ENCODE measurements at regions not wholly inside any gene's neighbourhood (a gene's known extent, or its start where the extent isn't known, plus 50 kb on each side); places are given as distances from the start of the nearest gene placed in this dataset.

GRCh38 chr3:124572851-124573405 is 157.3 kb upstream of the UMPS start:
- H3K79me2 ChIP-seq (ENCODE audit: insufficient read depth, low read length) = no peaks in the 10 kb centered on the region
- no peaks in the 10 kb centered on the region for H3K36me3 ChIP-seq (ENCODE audit: insufficient read depth, low read length)
- H3K4me2 ChIP-seq (ENCODE audit: low read length) = no peak overlapping the region
- no peaks in the 10 kb centered on the region for H3K9me3 ChIP-seq (ENCODE audit: low read length)
- H3K27ac ChIP-seq (ENCODE audit: low read depth, low read length, poor library complexity, severe bottlenecking) = no peak overlapping the region
- no peak overlapping the region for H2AFZ ChIP-seq (ENCODE audit: low read length)
- no peak overlapping the region for H3K4me3 ChIP-seq (ENCODE audit: low read depth, low read length, poor library complexity, severe bottlenecking)
- no peaks in the 10 kb centered on the region for H3K4me1 ChIP-seq (ENCODE audit: insufficient read depth, low read length, severe bottlenecking)
- H3F3A ChIP-seq (ENCODE audit: insufficient read depth, low read length) = no peaks in the 10 kb centered on the region
- H4K20me1 ChIP-seq (ENCODE audit: insufficient read depth, low read length) = no peaks in the 10 kb centered on the region
- H3K9me2 ChIP-seq (ENCODE audit: low read depth, low read length) = no peaks in the 10 kb centered on the region
- no peaks in the 10 kb centered on the region for H3K27me3 ChIP-seq (ENCODE audit: insufficient read depth, low read length)
- TF ChIP-seq CTCF (IDR thresholded peaks at IDR 0.05; ENCODE audit: low read length) = no peak
- no peak for TF ChIP-seq EZH2 (IDR thresholded peaks at IDR 0.05; ENCODE audit: borderline replicate concordance, low read length)
- no peak overlapping the region for H3K9ac ChIP-seq (ENCODE audit: low read length)

- TF ChIP-seq CTCF (IDR thresholded peaks at IDR 0.05; ENCODE audit: low read length) (no peak), EZH2 (IDR thresholded peaks at IDR 0.05; ENCODE audit: borderline replicate concordance, low read length) (no peak)
- no peak overlapping the region for H3K4me2 ChIP-seq (ENCODE audit: low read length)
- H3F3A ChIP-seq (ENCODE audit: insufficient read depth, low read length) = no peaks in the 10 kb centered on the region
- H3K79me2 ChIP-seq (ENCODE audit: insufficient read depth, low read length) = no peaks in the 10 kb centered on the region
- H3K4me1 ChIP-seq (ENCODE audit: insufficient read depth, low read length, severe bottlenecking) = no peaks in the 10 kb centered on the region
- no peaks in the 10 kb centered on the region for H3K27me3 ChIP-seq (ENCODE audit: insufficient read depth, low read length)
- H3K9me3 ChIP-seq (ENCODE audit: low read length) = no peaks in the 10 kb centered on the region
- H3K9ac ChIP-seq (ENCODE audit: low read length) = no peak overlapping the region
- H3K9me2 ChIP-seq (ENCODE audit: low read depth, low read length) = no peaks in the 10 kb centered on the region
- no peak overlapping the region for H2AFZ ChIP-seq (ENCODE audit: low read length)
- H3K4me3 ChIP-seq (ENCODE audit: low read depth, low read length, poor library complexity, severe bottlenecking) = no peak overlapping the region
- H4K20me1 ChIP-seq (ENCODE audit: insufficient read depth, low read length) = no peaks in the 10 kb centered on the region
- no peaks in the 10 kb centered on the region for H3K36me3 ChIP-seq (ENCODE audit: insufficient read depth, low read length)
- no peak overlapping the region for H3K27ac ChIP-seq (ENCODE audit: low read depth, low read length, poor library complexity, severe bottlenecking)
Measured at GRCh38 chr3:124574012-124574411, 156.2 kb upstream of the UMPS start.

- no peak overlapping the region for H3K4me2 ChIP-seq (ENCODE audit: low read length)
- TF ChIP-seq EZH2 (IDR thresholded peaks at IDR 0.05; ENCODE audit: borderline replicate concordance, low read length) = no peak
- no peak for TF ChIP-seq CTCF (IDR thresholded peaks at IDR 0.05; ENCODE audit: low read length)
Measured at GRCh38 chr3:124576565-124577493, 153.4 kb upstream of the UMPS start.

More at GRCh38 chr3:124576565-124577493, 153.4 kb upstream of the UMPS start:
- Histone ChIP-seq H3K36me3 (ENCODE audit: insufficient read depth, low read length) (no peaks in the 10 kb centered on the region), H3K27ac (ENCODE audit: low read depth, low read length, poor library complexity, severe bottlenecking) (no peak overlapping the region), H3K27me3 (ENCODE audit: insufficient read depth, low read length) (no peaks in the 10 kb centered on the region), H3K79me2 (ENCODE audit: insufficient read depth, low read length) (no peaks in the 10 kb centered on the region), H2AFZ (ENCODE audit: low read length) (no peak overlapping the region), H3K4me1 (ENCODE audit: insufficient read depth, low read length, severe bottlenecking) (no peaks in the 10 kb centered on the region), H3F3A (ENCODE audit: insufficient read depth, low read length) (no peaks in the 10 kb centered on the region), H4K20me1 (ENCODE audit: insufficient read depth, low read length) (no peaks in the 10 kb centered on the region), H3K9ac (ENCODE audit: low read length) (no peak overlapping the region), H3K4me3 (ENCODE audit: low read depth, low read length, poor library complexity, severe bottlenecking) (no peak overlapping the region), H3K9me2 (ENCODE audit: low read depth, low read length) (no peaks in the 10 kb centered on the region), H3K9me3 (ENCODE audit: low read length) (no peaks in the 10 kb centered on the region)
